Gastrocnemius medialis (tissue), 4 donors: ENCODE measurements at regions not wholly inside any gene's neighbourhood (a gene's known extent, or its start where the extent isn't known, plus 50 kb on each side); places are given as distances from the start of the nearest gene placed in this dataset.

ENCODE experiments used
- POLR2A ChIP-seq, 2 donors: fragments of 450-650 bp; IDR thresholded peaks; one replicate each; pipeline ENCODE4 v1.6.1; 2017; ENCODE audit warnings: antibody characterized with exemption in 2 of 2, mild to moderate bottlenecking in 2 of 2, moderate library complexity in 2 of 2
- TF ChIP-seq, protein P1 (sequence below), 5 experiments: fragments of 450-650 bp in 3 of 5; fragments of 200-600 bp in 2 of 5; sonication (generic) in 2 of 5; IDR thresholded peaks in 4 of 5; conservative IDR thresholded peaks in 1 of 5; 1 replicate in 4 of 5; 2 replicates in 1 of 5; pipeline ENCODE4 v1.5.1; 2016 to 2019; ENCODE audit warnings: antibody characterized with exemption in 5 of 5, mild to moderate bottlenecking in 3 of 5, moderate library complexity in 3 of 5

DNA sequence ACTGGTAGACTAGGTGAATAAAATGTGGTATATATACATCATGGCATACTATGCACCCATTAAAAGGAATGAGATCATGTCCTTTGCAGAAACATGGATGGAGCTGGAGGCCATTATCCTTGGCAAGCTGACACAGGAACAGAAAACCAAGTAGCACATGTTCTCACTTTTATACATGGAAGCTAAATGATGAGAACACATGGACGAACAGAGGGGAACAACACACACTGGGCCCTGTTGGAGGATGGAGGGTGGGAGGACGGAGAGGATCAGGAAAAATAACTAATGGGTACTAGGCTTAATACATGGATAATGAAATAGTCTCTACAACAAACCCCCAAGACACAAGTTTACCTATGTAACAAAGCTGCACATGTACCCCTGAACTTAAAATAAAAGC lies 780.0 kb downstream of the DACH1 start:
- TF ChIP-seq, protein P1, sequence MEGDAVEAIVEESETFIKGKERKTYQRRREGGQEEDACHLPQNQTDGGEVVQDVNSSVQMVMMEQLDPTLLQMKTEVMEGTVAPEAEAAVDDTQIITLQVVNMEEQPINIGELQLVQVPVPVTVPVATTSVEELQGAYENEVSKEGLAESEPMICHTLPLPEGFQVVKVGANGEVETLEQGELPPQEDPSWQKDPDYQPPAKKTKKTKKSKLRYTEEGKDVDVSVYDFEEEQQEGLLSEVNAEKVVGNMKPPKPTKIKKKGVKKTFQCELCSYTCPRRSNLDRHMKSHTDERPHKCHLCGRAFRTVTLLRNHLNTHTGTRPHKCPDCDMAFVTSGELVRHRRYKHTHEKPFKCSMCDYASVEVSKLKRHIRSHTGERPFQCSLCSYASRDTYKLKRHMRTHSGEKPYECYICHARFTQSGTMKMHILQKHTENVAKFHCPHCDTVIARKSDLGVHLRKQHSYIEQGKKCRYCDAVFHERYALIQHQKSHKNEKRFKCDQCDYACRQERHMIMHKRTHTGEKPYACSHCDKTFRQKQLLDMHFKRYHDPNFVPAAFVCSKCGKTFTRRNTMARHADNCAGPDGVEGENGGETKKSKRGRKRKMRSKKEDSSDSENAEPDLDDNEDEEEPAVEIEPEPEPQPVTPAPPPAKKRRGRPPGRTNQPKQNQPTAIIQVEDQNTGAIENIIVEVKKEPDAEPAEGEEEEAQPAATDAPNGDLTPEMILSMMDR (IDR thresholded peaks at IDR 0.05 in 4 of 5, conservative IDR thresholded peaks at IDR 0.05 in 1 of 5) = no peak
- no peak for TF ChIP-seq POLR2A (IDR thresholded peaks at IDR 0.05)
